Psoas muscle (tissue), 7 donors: ENCODE measurements at regions not wholly inside any gene's neighbourhood (a gene's known extent, or its start where the extent isn't known, plus 50 kb on each side); places are given as distances from the start of the nearest gene placed in this dataset.
A peak's percentile ranks its signal among the peaks of the same experiment; 100 is the strongest.

Experiments
- ATAC-seq, 4 donors: fragments of 200-7000 bp; cut with Tn5 transposase; one replicate each; pipeline ENCODE4 v1.9.1; 2020; ENCODE audit warnings: moderate library complexity in 3 of 4, mild to moderate bottlenecking in 2 of 4
- DNase-seq, 2 donors: peaks; one replicate each; pipeline ENCODE4 v3.0.0-alpha.2; 2020
- H3K27ac ChIP-seq: fragments of 200-600 bp; one replicate; pipeline ENCODE4 v1.8.0; 2022
- H3K27me3 ChIP-seq, 3 donors: fragments of 200-600 bp in 1 of 3; one replicate each; pipeline versions ENCODE4 v1.6.1 to v1.8.0; 2013 to 2022; ENCODE audit warnings: low read length in 2 of 3, mild to moderate bottlenecking in 2 of 3, moderate library complexity in 1 of 3; ENCODE audit not compliant: insufficient read depth in 3 of 3
- H3K36me3 ChIP-seq, 2 donors: fragments of 200-600 bp in 1 of 2; one replicate each; pipeline versions ENCODE4 v1.6.1 to v1.8.0; 2013 to 2022; ENCODE audit warnings: low read depth in 1 of 2, mild to moderate bottlenecking in 1 of 2, moderate library complexity in 1 of 2; ENCODE audit not compliant: insufficient read depth in 1 of 2
- H3K4me1 ChIP-seq: fragments of 200-600 bp; one replicate; pipeline ENCODE4 v1.8.0; 2022
- H3K4me3 ChIP-seq: fragments of 200-600 bp; one replicate; pipeline ENCODE4 v1.8.0; 2022; ENCODE audit warnings: mild to moderate bottlenecking
- H3K9me3 ChIP-seq: fragments of 200-600 bp; one replicate; pipeline ENCODE4 v1.8.0; 2022
- WGBS, 3 donors: extraction: QIAGEN DNeasy Blood & Tissue Kit; methylation state at CpG; one replicate each; pipeline versions ENCODE4 v1.1.6 to v1.1.7; 2013; 5-methylcytosine and 5-hydroxymethylcytosine counted together
- intact Hi-C, 2 donors: fragments of 100-400 bp; cut with DNase I; formaldehyde crosslinking; loops; one replicate each; pipeline versions ENCODE4 v1.11.0 to v1.14.2; 2022
- TF ChIP-seq, protein P1 (sequence below): fragments of 200-600 bp; IDR thresholded peaks from one replicate; pipeline ENCODE4 v1.8.0; 2022; ENCODE audit warnings: antibody characterized with exemption
- donor health status: healthy with polysubstance abuse.
- donor health status: DM: no; HTN: no; CAD: no; lungs with moderate emphysema.
- donor health status: Bipolar disorder and iron deficiency.
- donor health status: healthy.
- donor health status: DM: yes; HTN: yes; CAD: no.
- donor health status: DM: no; HTN: no; CAD: no.
- donor health status: DM: yes; HTN: yes; CAD: no.

DNA sequence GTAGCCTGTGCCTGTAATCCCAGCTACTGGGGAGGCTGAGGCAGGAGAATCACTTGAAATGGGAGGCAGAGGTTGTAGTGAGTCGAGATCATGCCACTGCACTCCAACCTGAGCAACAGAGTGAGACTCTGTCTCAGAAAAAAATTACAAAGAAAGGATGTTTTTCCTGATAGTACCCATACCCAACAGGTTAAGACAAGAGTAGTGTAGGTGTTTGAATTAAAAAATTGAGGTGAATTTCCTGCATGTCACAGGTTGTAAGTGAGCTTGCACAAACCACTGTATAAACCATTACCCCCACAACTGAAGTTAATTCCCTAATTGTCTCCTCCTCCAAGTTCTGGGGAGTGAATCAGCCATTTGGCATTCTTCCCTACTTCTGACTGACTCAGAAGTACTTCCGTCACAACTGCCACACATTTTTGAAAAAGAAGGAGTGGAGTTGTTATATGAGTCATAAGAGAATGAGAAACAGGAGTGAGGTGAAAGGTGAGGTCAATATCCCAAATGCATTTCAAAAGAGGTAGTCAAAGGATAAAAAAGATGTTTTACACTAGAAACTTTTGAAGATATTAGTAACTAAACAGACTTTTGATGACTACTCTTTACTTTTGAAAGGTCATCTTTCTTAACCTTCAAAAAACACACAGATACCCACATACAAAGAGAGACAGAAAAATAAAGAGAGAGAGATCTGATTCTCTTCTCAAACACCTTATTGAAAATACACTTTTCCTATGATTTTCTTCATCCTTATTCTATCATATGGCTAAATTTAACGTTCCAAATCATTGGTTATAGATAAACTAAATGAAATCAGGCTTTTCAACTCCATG lies 134.5 kb downstream of the BTC start:
- Histone ChIP-seq H3K9me3 (no peaks in the 10 kb centered on the region), H3K4me3 (no peak overlapping the region), H3K4me1 (no peaks in the 10 kb centered on the region), H3K27me3 (no peaks in the 10 kb centered on the region), H3K36me3 (no peaks in the 10 kb centered on the region), H3K27ac (no peak overlapping the region)
- WGBS, 3 donors: 63 to 67% (median 64%) methylated on average over 3 of the region's 3 CpGs
- ATAC-seq (peak in 3 of 4 donors; percentile 24 to 33 (median 30)), DNase-seq (no peak)
- intact Hi-C loops: loop anchor here in 1 of 2 donors (10.0 kb wide), 1 partner anchor 615 kb away; no protein-coding TSS in a partner anchor
- TF ChIP-seq, protein P1, sequence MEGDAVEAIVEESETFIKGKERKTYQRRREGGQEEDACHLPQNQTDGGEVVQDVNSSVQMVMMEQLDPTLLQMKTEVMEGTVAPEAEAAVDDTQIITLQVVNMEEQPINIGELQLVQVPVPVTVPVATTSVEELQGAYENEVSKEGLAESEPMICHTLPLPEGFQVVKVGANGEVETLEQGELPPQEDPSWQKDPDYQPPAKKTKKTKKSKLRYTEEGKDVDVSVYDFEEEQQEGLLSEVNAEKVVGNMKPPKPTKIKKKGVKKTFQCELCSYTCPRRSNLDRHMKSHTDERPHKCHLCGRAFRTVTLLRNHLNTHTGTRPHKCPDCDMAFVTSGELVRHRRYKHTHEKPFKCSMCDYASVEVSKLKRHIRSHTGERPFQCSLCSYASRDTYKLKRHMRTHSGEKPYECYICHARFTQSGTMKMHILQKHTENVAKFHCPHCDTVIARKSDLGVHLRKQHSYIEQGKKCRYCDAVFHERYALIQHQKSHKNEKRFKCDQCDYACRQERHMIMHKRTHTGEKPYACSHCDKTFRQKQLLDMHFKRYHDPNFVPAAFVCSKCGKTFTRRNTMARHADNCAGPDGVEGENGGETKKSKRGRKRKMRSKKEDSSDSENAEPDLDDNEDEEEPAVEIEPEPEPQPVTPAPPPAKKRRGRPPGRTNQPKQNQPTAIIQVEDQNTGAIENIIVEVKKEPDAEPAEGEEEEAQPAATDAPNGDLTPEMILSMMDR: no peak

DNA sequence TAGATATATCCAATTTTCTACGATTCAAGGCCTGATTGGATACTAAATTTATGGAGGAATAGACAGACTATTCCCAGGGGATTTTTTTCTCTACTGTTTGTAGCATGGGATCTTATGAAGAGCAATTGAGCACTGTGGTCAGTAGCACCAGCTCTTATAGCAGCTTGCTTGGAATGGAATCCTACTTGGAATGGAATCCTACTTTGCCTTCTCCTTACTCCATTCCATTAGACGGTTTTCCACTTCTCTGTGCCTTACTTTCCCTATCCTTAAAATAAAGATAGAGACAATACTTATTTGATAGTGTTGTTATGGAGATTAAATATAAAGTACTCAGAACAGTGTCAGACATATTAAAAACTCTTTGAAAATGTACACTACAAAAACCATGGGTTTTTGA lies 133.5 kb downstream of the BTC start:
- H3K4me1 ChIP-seq: no peaks in the 10 kb centered on the region
- ATAC-seq (no peak), DNase-seq (no peak)
- no peak overlapping the region for H3K4me3 ChIP-seq
- H3K36me3 ChIP-seq: no peaks in the 10 kb centered on the region
- H3K9me3 ChIP-seq: no peaks in the 10 kb centered on the region
- no peak overlapping the region for H3K27ac ChIP-seq
- intact Hi-C loops: loop anchor here in 1 of 2 donors (10.0 kb wide), 1 partner anchor 616 kb away; no protein-coding TSS in a partner anchor
- no peaks in the 10 kb centered on the region for H3K27me3 ChIP-seq
- WGBS, 3 donors: 89 to 94% (median 90%) methylated on average over 2 of the region's 2 CpGs
- TF ChIP-seq, protein P1: no peak

DNA sequence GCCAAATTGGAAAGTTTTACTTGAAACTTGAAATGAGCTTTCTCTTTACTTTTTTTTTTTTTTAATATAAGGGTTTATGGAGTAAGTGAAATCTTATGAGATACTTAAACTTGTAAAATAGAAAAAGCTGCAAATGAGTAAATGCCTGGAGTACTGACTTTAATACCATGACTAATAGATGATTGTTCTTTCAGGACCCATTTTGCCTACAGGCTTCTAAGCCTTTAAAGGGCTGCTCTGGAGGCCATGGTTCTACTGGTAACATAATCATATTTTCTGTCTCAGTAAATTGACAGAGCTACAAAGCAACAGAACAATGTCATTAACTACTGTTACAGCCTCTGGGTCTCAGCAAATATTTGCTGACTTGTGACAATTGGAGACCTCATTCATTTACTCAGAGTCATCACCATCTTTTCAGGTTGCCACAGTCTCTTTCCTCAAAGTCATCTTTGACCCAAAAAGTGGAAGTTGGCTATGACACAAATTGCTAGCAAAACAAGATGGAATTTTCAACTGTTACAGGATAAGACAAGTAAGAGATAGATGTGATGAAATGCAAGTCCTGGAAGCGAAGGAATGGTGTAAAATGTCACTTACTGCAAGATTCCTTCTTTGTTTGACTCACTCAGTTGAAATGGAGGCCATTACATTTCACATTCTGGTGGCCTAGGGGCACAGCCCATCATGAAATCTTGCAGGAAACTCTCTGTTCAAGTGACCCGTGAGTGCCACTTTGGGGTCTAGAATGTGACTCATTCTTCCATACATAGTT lies 132.7 kb downstream of the BTC start:
- Histone ChIP-seq H3K27me3 (no peaks in the 10 kb centered on the region), H3K9me3 (no peaks in the 10 kb centered on the region), H3K27ac (no peak overlapping the region), H3K4me3 (no peak overlapping the region), H3K36me3 (no peaks in the 10 kb centered on the region), H3K4me1 (no peaks in the 10 kb centered on the region)
- intact Hi-C loops: loop anchor here in 1 of 2 donors (10.0 kb wide), 1 partner anchor 617 kb away; no protein-coding TSS in a partner anchor
- ATAC-seq: no peak
- TF ChIP-seq, protein P1: no peak
- no peak for DNase-seq
- WGBS, 3 donors: 89 to 93% (median 91%) methylated on average over 2 of the region's 2 CpGs

DNA sequence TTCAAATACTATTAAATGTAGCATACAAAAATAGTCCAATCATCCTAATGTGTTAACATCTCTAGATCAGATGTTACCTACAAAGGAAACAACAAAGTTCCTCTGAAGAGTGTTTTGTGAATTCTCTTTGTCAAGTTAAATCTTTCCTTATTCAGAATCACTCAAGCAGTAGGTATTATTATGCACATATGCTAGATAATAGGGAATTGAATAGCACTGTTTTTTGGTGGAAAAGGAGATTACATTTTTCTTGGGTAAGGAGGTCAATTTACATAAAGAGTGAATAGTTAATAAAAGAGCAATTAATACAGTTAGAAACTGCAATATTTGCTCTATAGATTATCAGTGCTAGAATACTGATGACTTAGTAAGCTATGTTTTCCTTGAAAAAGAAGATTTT lies 130.7 kb downstream of the BTC start:
- Histone ChIP-seq H3K27ac (no peak overlapping the region), H3K9me3 (no peaks in the 10 kb centered on the region), H3K4me3 (no peak overlapping the region), H3K4me1 (no peaks in the 10 kb centered on the region), H3K36me3 (no peaks in the 10 kb centered on the region), H3K27me3 (no peaks in the 10 kb centered on the region)
- TF ChIP-seq, protein P1: no peak
- DNase-seq (no peak), ATAC-seq (no peak)
- intact Hi-C loops: loop anchor here in 1 of 2 donors (10.0 kb wide), 1 partner anchor 619 kb away; no protein-coding TSS in a partner anchor
